ENCODE measurements at regions not wholly inside any gene's neighbourhood (a gene's known extent, or its start where the extent isn't known, plus 50 kb on each side); places are given as distances from the start of the nearest gene placed in this dataset.

GRCh38 chr16:7103056-7103455, 229.6 kb upstream of the RBFOX1 start:
- no peaks in the 10 kb centered on the region for H3K9me3 ChIP-seq
- no peak overlapping the region for H3K27ac ChIP-seq
- no peak for TF ChIP-seq POLR2AphosphoS5 (IDR thresholded peaks at IDR 0.05)
- no peak for TF ChIP-seq CTCF (IDR thresholded peaks at IDR 0.05 in 8 of 11, conservative IDR thresholded peaks at IDR 0.05 in 3 of 11)
- no peak for TF ChIP-seq POLR2A (IDR thresholded peaks at IDR 0.05)
- 75 to 88% (median 78%) methylated on average over 3 of the region's 3 CpGs for WGBS, 5 donors
- H3K36me3 ChIP-seq, result no peaks in the 10 kb centered on the region
- DNase-seq, result no peak
- H3K27me3 ChIP-seq (replicated peaks in 1 of 7), result no peaks in the 10 kb centered on the region
- H3K4me1 ChIP-seq, result no peaks in the 10 kb centered on the region
- intact Hi-C loops (cut with DNase I; ENCODE audit: low total_unique reads), result no loop called here
- H3K4me3 ChIP-seq, result no peak overlapping the region

- Histone ChIP-seq H3K4me1 (no peaks in the 10 kb centered on the region), H3K9me3 (no peaks in the 10 kb centered on the region), H3K36me3 (no peaks in the 10 kb centered on the region), H3K27ac (no peak overlapping the region), H3K27me3 (replicated peaks in 1 of 7) (no peaks in the 10 kb centered on the region), H3K4me3 (no peak overlapping the region)
- TF ChIP-seq POLR2A (IDR thresholded peaks at IDR 0.05), result no peak
- no peak for TF ChIP-seq POLR2AphosphoS5 (IDR thresholded peaks at IDR 0.05)
- TF ChIP-seq CTCF (IDR thresholded peaks at IDR 0.05 in 8 of 11, conservative IDR thresholded peaks at IDR 0.05 in 3 of 11), result no peak
- intact Hi-C loops (cut with DNase I; ENCODE audit: low total_unique reads), result no loop called here
- WGBS, 5 donors, result 77 to 89% (median 80%) methylated on average over 8 of the region's 8 CpGs
- no peak for DNase-seq
These were observed 231.6 kb upstream of the RBFOX1 start for GRCh38 chr16:7101054-7101453.

GRCh38 chr16:7097518-7097917, 235.1 kb upstream of the RBFOX1 start:
- TF ChIP-seq CTCF (IDR thresholded peaks at IDR 0.05 in 8 of 11, conservative IDR thresholded peaks at IDR 0.05 in 3 of 11) (no peak), POLR2AphosphoS5 (IDR thresholded peaks at IDR 0.05) (no peak), POLR2A (IDR thresholded peaks at IDR 0.05) (no peak)

GRCh38 chr16:7093511-7093910, 239.1 kb upstream of the RBFOX1 start:
- 88 to 93% (median 88%) methylated on average over 4 of the region's 4 CpGs for WGBS, 5 donors
- intact Hi-C loops (cut with DNase I; ENCODE audit: low total_unique reads), result no loop called here

More at GRCh38 chr16:7097518-7097917, 235.1 kb upstream of the RBFOX1 start:
- no peak overlapping the region for H3K4me3 ChIP-seq
- intact Hi-C loops (cut with DNase I; ENCODE audit: low total_unique reads), result no loop called here
- H3K27me3 ChIP-seq (replicated peaks in 1 of 7), result no peaks in the 10 kb centered on the region
- H3K27ac ChIP-seq, result no peak overlapping the region
- DNase-seq, result no peak
- no peaks in the 10 kb centered on the region for H3K36me3 ChIP-seq
- 11 to 32% (median 22%) methylated on average over 1 of the region's 1 CpG for WGBS, 5 donors
- no peaks in the 10 kb centered on the region for H3K4me1 ChIP-seq
- no peaks in the 10 kb centered on the region for H3K9me3 ChIP-seq

More at GRCh38 chr16:7093511-7093910, 239.1 kb upstream of the RBFOX1 start:
- H3K36me3 ChIP-seq, result no peaks in the 10 kb centered on the region
- H3K9me3 ChIP-seq, result no peaks in the 10 kb centered on the region
- DNase-seq, result no peak
- no peaks in the 10 kb centered on the region for H3K4me1 ChIP-seq
- H3K27ac ChIP-seq, result no peak overlapping the region
- H3K27me3 ChIP-seq (replicated peaks in 1 of 7), result no peaks in the 10 kb centered on the region
- TF ChIP-seq POLR2A (IDR thresholded peaks at IDR 0.05) (no peak), CTCF (IDR thresholded peaks at IDR 0.05 in 8 of 11, conservative IDR thresholded peaks at IDR 0.05 in 3 of 11) (no peak), POLR2AphosphoS5 (IDR thresholded peaks at IDR 0.05) (no peak)
- no peak overlapping the region for H3K4me3 ChIP-seq
